ENCODE measurements at regions not wholly inside any gene's neighbourhood (a gene's known extent, or its start where the extent isn't known, plus 50 kb on each side); places are given as distances from the start of the nearest gene placed in this dataset.

GRCh38 chr7:135855846-135856245, 107.2 kb upstream of the FAM180A start:
- TF ChIP-seq CTCF (IDR thresholded peaks at IDR 0.05; ENCODE audit: low read length) (no peak), EZH2 (optimal IDR thresholded peaks at IDR 0.05; ENCODE audit: low read depth, low read length) (no peak), EZH2phosphoT487 (IDR thresholded peaks at IDR 0.05; ENCODE audit: low read length) (no peak)

Measured in MM.1S (cell line).